ENCODE measurements at regions not wholly inside any gene's neighbourhood (a gene's known extent, or its start where the extent isn't known, plus 50 kb on each side); places are given as distances from the start of the nearest gene placed in this dataset.

GRCh38 chr15:62709261-62709660 is 333.3 kb upstream of the TPM1 start:
- Histone ChIP-seq H3K27me3 (ENCODE audit: control insufficient read depth in 1 of 2, insufficient read depth in 2 of 2, low read length in 2 of 2) (no peaks in the 10 kb centered on the region), H3K36me3 (ENCODE audit: insufficient read depth, low read length) (peaks cover 5% of the 10 kb centered on the region), H3K4me3 (ENCODE audit: low read depth in 1 of 2, low read length in 2 of 2) (no peak overlapping the region), H3K4me1 (ENCODE audit: insufficient read depth, low read length) (no peaks in the 10 kb centered on the region), H3K9ac (ENCODE audit: low read length) (no peak overlapping the region), H3K27ac (ENCODE audit: low read depth, low read length) (no peak overlapping the region), H3K9me3 (ENCODE audit: low read length) (no peaks in the 10 kb centered on the region)

- H3K36me3 ChIP-seq (ENCODE audit: insufficient read depth, low read length): peaks cover 6% of the 10 kb centered on the region
- no peak overlapping the region for H3K4me3 ChIP-seq (ENCODE audit: low read depth in 1 of 2, low read length in 2 of 2)
- H3K27me3 ChIP-seq (ENCODE audit: control insufficient read depth in 1 of 2, insufficient read depth in 2 of 2, low read length in 2 of 2): no peaks in the 10 kb centered on the region
- no peaks in the 10 kb centered on the region for H3K4me1 ChIP-seq (ENCODE audit: insufficient read depth, low read length)
- H3K27ac ChIP-seq (ENCODE audit: low read depth, low read length): no peak overlapping the region
- H3K9me3 ChIP-seq (ENCODE audit: low read length): no peaks in the 10 kb centered on the region
- no peak overlapping the region for H3K9ac ChIP-seq (ENCODE audit: low read length)
These were observed 330.7 kb upstream of the TPM1 start for GRCh38 chr15:62711691-62712454.

GRCh38 chr15:62712455-62712839 is 330.1 kb upstream of the TPM1 start:
- Histone ChIP-seq H3K27ac (ENCODE audit: low read depth, low read length) (no peak overlapping the region), H3K4me3 (ENCODE audit: low read depth in 1 of 2, low read length in 2 of 2) (no peak overlapping the region), H3K4me1 (ENCODE audit: insufficient read depth, low read length) (no peaks in the 10 kb centered on the region), H3K9me3 (ENCODE audit: low read length) (no peaks in the 10 kb centered on the region), H3K9ac (ENCODE audit: low read length) (no peak overlapping the region), H3K27me3 (ENCODE audit: control insufficient read depth in 1 of 2, insufficient read depth in 2 of 2, low read length in 2 of 2) (no peaks in the 10 kb centered on the region), H3K36me3 (ENCODE audit: insufficient read depth, low read length) (peaks cover 7% of the 10 kb centered on the region)

GRCh38 chr15:62715946-62716345 is 326.6 kb upstream of the TPM1 start:
- no peak overlapping the region for H3K9ac ChIP-seq (ENCODE audit: low read length)
- no peak overlapping the region for H3K27ac ChIP-seq (ENCODE audit: low read depth, low read length)
- peaks cover 22% of the 10 kb centered on the region for H3K36me3 ChIP-seq (ENCODE audit: insufficient read depth, low read length)
- H3K9me3 ChIP-seq (ENCODE audit: low read length): no peaks in the 10 kb centered on the region
- H3K4me1 ChIP-seq (ENCODE audit: insufficient read depth, low read length): no peaks in the 10 kb centered on the region
- H3K4me3 ChIP-seq (ENCODE audit: low read depth in 1 of 2, low read length in 2 of 2): no peak overlapping the region
- H3K27me3 ChIP-seq (ENCODE audit: control insufficient read depth in 1 of 2, insufficient read depth in 2 of 2, low read length in 2 of 2): no peaks in the 10 kb centered on the region

GRCh38 chr15:62717496-62717895 is 325.1 kb upstream of the TPM1 start:
- H3K9me3 ChIP-seq (ENCODE audit: low read length): no peaks in the 10 kb centered on the region
- H3K4me3 ChIP-seq (ENCODE audit: low read depth in 1 of 2, low read length in 2 of 2): no peak overlapping the region
- H3K27me3 ChIP-seq (ENCODE audit: control insufficient read depth in 1 of 2, insufficient read depth in 2 of 2, low read length in 2 of 2): no peaks in the 10 kb centered on the region
- no peak overlapping the region for H3K9ac ChIP-seq (ENCODE audit: low read length)
- no peak overlapping the region for H3K27ac ChIP-seq (ENCODE audit: low read depth, low read length)
- no peaks in the 10 kb centered on the region for H3K4me1 ChIP-seq (ENCODE audit: insufficient read depth, low read length)
- H3K36me3 ChIP-seq (ENCODE audit: insufficient read depth, low read length): peaks cover 22% of the 10 kb centered on the region

GRCh38 chr15:62719316-62719715 is 323.2 kb upstream of the TPM1 start:
- Histone ChIP-seq H3K9me3 (ENCODE audit: low read length) (no peaks in the 10 kb centered on the region), H3K4me1 (ENCODE audit: insufficient read depth, low read length) (no peaks in the 10 kb centered on the region), H3K9ac (ENCODE audit: low read length) (no peak overlapping the region), H3K36me3 (ENCODE audit: insufficient read depth, low read length) (peaks cover 22% of the 10 kb centered on the region), H3K27ac (ENCODE audit: low read depth, low read length) (no peak overlapping the region), H3K4me3 (ENCODE audit: low read depth in 1 of 2, low read length in 2 of 2) (no peak overlapping the region), H3K27me3 (ENCODE audit: control insufficient read depth in 1 of 2, insufficient read depth in 2 of 2, low read length in 2 of 2) (no peaks in the 10 kb centered on the region)

GRCh38 chr15:62722237-62722636 is 320.3 kb upstream of the TPM1 start:
- no peaks in the 10 kb centered on the region for H3K4me1 ChIP-seq (ENCODE audit: insufficient read depth, low read length)
- H3K36me3 ChIP-seq (ENCODE audit: insufficient read depth, low read length): peaks cover 30% of the 10 kb centered on the region
- H3K9me3 ChIP-seq (ENCODE audit: low read length): no peaks in the 10 kb centered on the region
- H3K4me3 ChIP-seq (ENCODE audit: low read depth in 1 of 2, low read length in 2 of 2): no peak overlapping the region
- no peak overlapping the region for H3K27ac ChIP-seq (ENCODE audit: low read depth, low read length)
- no peak overlapping the region for H3K9ac ChIP-seq (ENCODE audit: low read length)
- H3K27me3 ChIP-seq (ENCODE audit: control insufficient read depth in 1 of 2, insufficient read depth in 2 of 2, low read length in 2 of 2): no peaks in the 10 kb centered on the region

- Histone ChIP-seq H3K4me1 (ENCODE audit: insufficient read depth, low read length) (no peaks in the 10 kb centered on the region), H3K36me3 (ENCODE audit: insufficient read depth, low read length) (peaks cover 12% of the 10 kb centered on the region)
These were observed 316.1 kb upstream of the TPM1 start for GRCh38 chr15:62726461-62726860.

GRCh38 chr15:62727501-62727900 is 315.0 kb upstream of the TPM1 start:
- no peaks in the 10 kb centered on the region for H3K27me3 ChIP-seq (ENCODE audit: control insufficient read depth in 1 of 2, insufficient read depth in 2 of 2, low read length in 2 of 2)
- H3K4me3 ChIP-seq (ENCODE audit: low read depth in 1 of 2, low read length in 2 of 2): no peak overlapping the region
- H3K9ac ChIP-seq (ENCODE audit: low read length): no peak overlapping the region
- no peaks in the 10 kb centered on the region for H3K4me1 ChIP-seq (ENCODE audit: insufficient read depth, low read length)
- H3K36me3 ChIP-seq (ENCODE audit: insufficient read depth, low read length): peaks cover 12% of the 10 kb centered on the region
- no peaks in the 10 kb centered on the region for H3K9me3 ChIP-seq (ENCODE audit: low read length)
- no peak overlapping the region for H3K27ac ChIP-seq (ENCODE audit: low read depth, low read length)

More at GRCh38 chr15:62726461-62726860, 316.1 kb upstream of the TPM1 start:
- H3K9me3 ChIP-seq (ENCODE audit: low read length): no peaks in the 10 kb centered on the region
- H3K27me3 ChIP-seq (ENCODE audit: control insufficient read depth in 1 of 2, insufficient read depth in 2 of 2, low read length in 2 of 2): no peaks in the 10 kb centered on the region
- H3K4me3 ChIP-seq (ENCODE audit: low read depth in 1 of 2, low read length in 2 of 2): no peak overlapping the region
- H3K27ac ChIP-seq (ENCODE audit: low read depth, low read length): no peak overlapping the region
- H3K9ac ChIP-seq (ENCODE audit: low read length): no peak overlapping the region

GRCh38 chr15:62730825-62731224 is 311.7 kb upstream of the TPM1 start:
- H3K27me3 ChIP-seq (ENCODE audit: control insufficient read depth in 1 of 2, insufficient read depth in 2 of 2, low read length in 2 of 2): no peaks in the 10 kb centered on the region
- no peak overlapping the region for H3K4me3 ChIP-seq (ENCODE audit: low read depth in 1 of 2, low read length in 2 of 2)
- H3K27ac ChIP-seq (ENCODE audit: low read depth, low read length): no peak overlapping the region
- peaks cover 8% of the 10 kb centered on the region for H3K36me3 ChIP-seq (ENCODE audit: insufficient read depth, low read length)
- no peak overlapping the region for H3K9ac ChIP-seq (ENCODE audit: low read length)
- no peaks in the 10 kb centered on the region for H3K4me1 ChIP-seq (ENCODE audit: insufficient read depth, low read length)
- H3K9me3 ChIP-seq (ENCODE audit: low read length): no peaks in the 10 kb centered on the region

GRCh38 chr15:62732078-62732477 is 310.5 kb upstream of the TPM1 start:
- Histone ChIP-seq H3K27ac (ENCODE audit: low read depth, low read length) (no peak overlapping the region), H3K9ac (ENCODE audit: low read length) (no peak overlapping the region), H3K4me1 (ENCODE audit: insufficient read depth, low read length) (no peaks in the 10 kb centered on the region), H3K9me3 (ENCODE audit: low read length) (no peaks in the 10 kb centered on the region), H3K36me3 (ENCODE audit: insufficient read depth, low read length) (peaks cover 3% of the 10 kb centered on the region), H3K27me3 (ENCODE audit: control insufficient read depth in 1 of 2, insufficient read depth in 2 of 2, low read length in 2 of 2) (no peaks in the 10 kb centered on the region), H3K4me3 (ENCODE audit: low read depth in 1 of 2, low read length in 2 of 2) (no peak overlapping the region)

GRCh38 chr15:62734706-62735105 is 307.8 kb upstream of the TPM1 start:
- Histone ChIP-seq H3K9me3 (ENCODE audit: low read length) (no peaks in the 10 kb centered on the region), H3K27me3 (ENCODE audit: control insufficient read depth in 1 of 2, insufficient read depth in 2 of 2, low read length in 2 of 2) (no peaks in the 10 kb centered on the region), H3K9ac (ENCODE audit: low read length) (no peak overlapping the region), H3K36me3 (ENCODE audit: insufficient read depth, low read length) (peaks cover 21% of the 10 kb centered on the region), H3K4me1 (ENCODE audit: insufficient read depth, low read length) (no peaks in the 10 kb centered on the region), H3K27ac (ENCODE audit: low read depth, low read length) (no peak overlapping the region), H3K4me3 (ENCODE audit: low read depth in 1 of 2, low read length in 2 of 2) (no peak overlapping the region)
